Naive thymus-derived CD4-positive, alpha-beta T cell (primary cell): ENCODE measurements at regions not wholly inside any gene's neighbourhood (a gene's known extent, or its start where the extent isn't known, plus 50 kb on each side); places are given as distances from the start of the nearest gene placed in this dataset.
A peak's percentile ranks its signal among the peaks of the same experiment; 100 is the strongest.

Experiments used
- ATAC-seq: fragments of 150-1000 bp; cut with Tn5 transposase; 2 replicates; pipeline ENCODE4 v1.10.0; 2021; ENCODE audit warnings: mild to moderate bottlenecking, moderate library complexity
- CTCF ChIA-PET: fragments of 350-600 bp; sonication (Branson Sonifier 250); formaldehyde crosslinking; loops from one replicate; lab custom pipeline; 2021; ENCODE audit warnings: antibody characterized with exemption; lab: Charles Lee
- POLR2A ChIA-PET: fragments of 350-600 bp; sonication (Branson Sonifier 250); formaldehyde crosslinking; loops from one replicate; lab custom pipeline; 2021; ENCODE audit warnings: antibody characterized with exemption, inconsistent platforms; lab: Charles Lee
- DNase-seq, 9 donors: peaks; one replicate each; pipeline versions ENCODE4 v3.0.0 to v3.0.0-alpha.2; 2020 to 2022; ENCODE audit warnings: mixed read lengths in 1 of 9
- H3K27ac ChIP-seq: one replicate; pipeline ENCODE4 v1.7.0; 2013; ENCODE audit warnings: mild to moderate bottlenecking, low read depth, low read length, moderate library complexity
- H3K27me3 ChIP-seq, 2 donors: one replicate each; pipeline ENCODE4 v1.7.0; 2013; ENCODE audit warnings: low read length in 2 of 2, mild to moderate bottlenecking in 2 of 2, moderate library complexity in 2 of 2; ENCODE audit not compliant: control insufficient read depth in 2 of 2, insufficient read depth in 2 of 2
- H3K36me3 ChIP-seq, 3 experiments: 1 replicate in 2 of 3; 2 replicates in 1 of 3; pipeline ENCODE4 v1.7.0; 2013; ENCODE audit warnings: low read length in 3 of 3, mild to moderate bottlenecking in 3 of 3, moderate library complexity in 1 of 3; ENCODE audit not compliant: insufficient read depth in 3 of 3, control insufficient read depth in 2 of 3
- H3K4me1 ChIP-seq, 2 donors: one replicate each; pipeline ENCODE4 v1.7.0; 2013; ENCODE audit warnings: low read length in 2 of 2, mild to moderate bottlenecking in 2 of 2, moderate library complexity in 1 of 2; ENCODE audit not compliant: control insufficient read depth in 2 of 2, insufficient read depth in 2 of 2
- H3K4me3 ChIP-seq: 2 replicates; pipeline ENCODE4 v1.7.0; 2013; ENCODE audit warnings: mild to moderate bottlenecking, low read length
- H3K9me3 ChIP-seq, 3 experiments: 1 replicate in 2 of 3; 2 replicates in 1 of 3; pipeline ENCODE4 v1.7.0; 2013; ENCODE audit warnings: low read length in 3 of 3; ENCODE audit not compliant: control insufficient read depth in 2 of 3
- H3K27ac Mint-ChIP-seq, 9 donors: one replicate each; pipeline ENCODE4 v1.8.0; 2020 to 2022; ENCODE audit warnings: mixed read lengths in 9 of 9, mild to moderate bottlenecking in 8 of 9, moderate library complexity in 5 of 9, inconsistent platforms in 2 of 9
- H3K27me3 Mint-ChIP-seq, 5 donors: one replicate each; pipeline ENCODE4 v1.8.0; 2021 to 2022; ENCODE audit warnings: mixed read lengths in 5 of 5, mild to moderate bottlenecking in 1 of 5
- H3K36me3 Mint-ChIP-seq, 5 donors: one replicate each; pipeline ENCODE4 v1.8.0; 2020 to 2022; ENCODE audit warnings: mixed read lengths in 5 of 5, mild to moderate bottlenecking in 3 of 5, inconsistent platforms in 1 of 5
- H3K4me1 Mint-ChIP-seq, 7 donors: one replicate each; pipeline ENCODE4 v1.8.0; 2020 to 2022; ENCODE audit warnings: mixed read lengths in 7 of 7, mild to moderate bottlenecking in 3 of 7, inconsistent platforms in 1 of 7
- H3K4me3 Mint-ChIP-seq, 10 donors: one replicate each; pipeline ENCODE4 v1.8.0; 2020 to 2022; ENCODE audit warnings: mild to moderate bottlenecking in 10 of 10, mixed read lengths in 10 of 10, moderate library complexity in 6 of 10, inconsistent platforms in 2 of 10
- H3K9me3 Mint-ChIP-seq, 11 donors: one replicate each; pipeline ENCODE4 v1.8.0; 2020 to 2022; ENCODE audit warnings: mixed read lengths in 11 of 11, mild to moderate bottlenecking in 4 of 11, inconsistent platforms in 1 of 11, moderate library complexity in 1 of 11
- intact Hi-C, 2 donors: fragments of 100-400 bp; cut with micrococcal nuclease; formaldehyde crosslinking; loops; one replicate each; pipeline ENCODE4 v1.15.1; 2023

DNA sequence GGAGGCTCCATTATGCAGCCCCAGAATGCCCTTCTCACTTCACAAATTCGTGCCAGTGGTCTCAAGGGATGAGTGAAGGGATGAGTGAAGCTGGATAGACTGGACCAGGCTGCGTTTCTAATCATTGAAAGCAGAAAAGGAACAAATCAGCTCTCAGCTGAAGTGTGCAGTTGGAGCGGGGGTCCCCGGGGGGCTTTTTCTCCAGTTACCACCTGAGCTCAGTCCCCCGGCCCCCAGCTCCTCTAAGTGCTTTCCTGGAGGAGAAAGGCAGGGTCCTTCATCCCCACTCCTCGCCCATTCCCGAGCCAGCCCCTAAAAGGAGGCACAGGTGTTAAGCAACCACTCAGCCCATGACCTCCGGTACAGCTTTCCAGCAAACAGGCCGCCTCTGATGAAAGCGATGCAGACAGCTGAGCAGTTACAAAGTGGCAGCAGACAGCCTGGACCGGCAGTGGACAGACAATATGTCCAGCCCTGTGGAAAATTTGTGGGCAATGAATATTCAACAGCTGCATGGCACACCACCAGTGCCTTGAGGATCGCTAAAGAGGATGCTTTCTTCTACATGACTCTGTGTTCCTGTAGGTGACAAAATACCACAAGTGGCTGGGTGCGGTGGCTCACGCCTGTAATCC, 110.7 kb upstream of the UBL3 start:
- POLR2A ChIA-PET = no interaction called here

DNA sequence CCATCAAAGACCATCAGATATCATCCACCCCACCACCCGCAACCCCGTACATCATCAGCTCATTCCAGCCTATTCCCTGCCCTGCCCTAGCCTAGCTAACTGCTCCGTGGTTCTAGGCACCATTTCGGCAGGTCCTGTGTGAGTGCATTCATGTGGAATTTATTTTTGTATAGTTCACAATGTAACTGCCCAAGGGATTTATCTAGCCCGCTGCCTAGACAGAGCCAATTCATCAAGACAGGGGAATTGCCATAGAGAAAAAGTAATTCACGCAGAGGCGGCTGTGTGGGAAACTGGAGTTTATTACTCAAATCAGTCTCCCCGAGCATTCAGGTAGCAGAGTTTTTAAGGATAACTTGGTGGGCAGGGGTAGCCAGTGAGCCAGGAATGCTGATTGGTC, 109.2 kb upstream of the UBL3 start:
- Mint-ChIP-seq H3K9me3 (peaks cover 0 to 5% (median 0%) of the 10 kb centered on the region in 11 donors), H3K4me3 (no peak overlapping the region), H3K27me3 (peaks cover 0 to 8% (median 0%) of the 10 kb centered on the region in 5 donors), H3K36me3 (peaks cover 0 to under 1% (median 0%) of the 10 kb centered on the region in 5 donors), H3K4me1 (peaks cover 8 to 42% (median 30%) of the 10 kb centered on the region in 7 donors), H3K27ac (peak overlapping the region in 5 of 9 donors; percentile 17 to 92 (median 56))
- DNase-seq = no peak
- ATAC-seq = no peak
- Histone ChIP-seq H3K27me3 (no peaks in the 10 kb centered on the region), H3K4me3 (no peak overlapping the region), H3K27ac (no peak overlapping the region), H3K4me1 (peaks cover 11 to 17% of the 10 kb centered on the region in 2 donors), H3K36me3 (no peaks in the 10 kb centered on the region), H3K9me3 (no peaks in the 10 kb centered on the region)
- ChIA-PET POLR2A (interaction anchor here (1.0 to 9.9 kb wide), 2 partner anchors 9 to 23 kb away, joined by 3 to 114 read pairs; no protein-coding TSS in a partner anchor), CTCF (no interaction called here)
- intact Hi-C loops = no loop called here

More for the DNA sequence above, 110.7 kb upstream of the UBL3 start:
- Histone ChIP-seq H3K4me1 (peaks cover 5 to 14% of the 10 kb centered on the region in 2 donors), H3K9me3 (no peaks in the 10 kb centered on the region), H3K36me3 (no peaks in the 10 kb centered on the region), H3K27me3 (no peaks in the 10 kb centered on the region), H3K27ac (no peak overlapping the region), H3K4me3 (no peak overlapping the region)
- Mint-ChIP-seq H3K4me1 (peaks cover 7 to 30% (median 23%) of the 10 kb centered on the region in 7 donors), H3K27me3 (peaks cover 0 to 8% (median 0%) of the 10 kb centered on the region in 5 donors), H3K27ac (peak overlapping the region in 5 of 9 donors; percentile 18 to 72 (median 57)), H3K36me3 (peaks cover 0 to 2% (median 0%) of the 10 kb centered on the region in 5 donors), H3K4me3 (no peak overlapping the region), H3K9me3 (peaks cover 0 to 5% (median 0%) of the 10 kb centered on the region in 11 donors)
- DNase-seq (no peak), ATAC-seq (no peak)
- intact Hi-C loops = no loop called here
- CTCF ChIA-PET = interaction anchor here (0.6 to 0.9 kb wide), 2 partner anchors 153 to 290 kb away, joined by 3 to 4 read pairs; no protein-coding TSS in a partner anchor

DNA sequence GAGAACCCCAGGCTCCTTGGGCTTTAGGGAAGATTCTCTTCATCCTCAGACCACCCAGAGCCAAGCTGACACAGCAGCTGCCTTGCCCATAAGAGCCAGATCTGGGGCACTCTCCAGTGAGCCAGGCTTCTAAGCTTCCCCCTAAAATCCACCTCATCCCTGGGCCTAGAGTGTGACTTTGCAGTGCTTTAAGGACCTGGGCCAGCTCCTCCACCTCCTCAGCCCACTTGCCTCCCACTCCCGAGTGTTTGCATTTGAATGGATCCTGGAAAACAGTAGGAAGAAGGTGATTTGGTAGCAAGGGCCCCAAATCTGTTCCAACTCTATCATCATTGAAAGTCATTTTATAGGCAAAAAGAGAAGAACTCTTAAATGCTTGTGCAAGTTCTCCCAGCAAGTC, 108.7 kb upstream of the UBL3 start:
- POLR2A ChIA-PET = interaction anchor here (1.0 to 9.9 kb wide), 2 partner anchors 9 to 23 kb away, joined by 3 to 114 read pairs; no protein-coding TSS in a partner anchor
- no peak for ATAC-seq
- no peak overlapping the region for H3K27ac ChIP-seq
- H3K9me3 Mint-ChIP-seq = peaks cover 0 to 1% (median 0%) of the 10 kb centered on the region in 11 donors
- intact Hi-C loops = no loop called here
- H3K27ac Mint-ChIP-seq = peak overlapping the region in 4 of 9 donors; percentile 69 to 92 (median 83)
- no peak overlapping the region for H3K4me3 Mint-ChIP-seq
- no peaks in the 10 kb centered on the region for H3K9me3 ChIP-seq
- CTCF ChIA-PET = interaction anchor here (0.8 to 1.9 kb wide), 2 partner anchors 24 to 156 kb away, joined by 3 to 4 read pairs; no protein-coding TSS in a partner anchor
- H3K36me3 Mint-ChIP-seq = peaks cover 0 to 4% (median 0%) of the 10 kb centered on the region in 5 donors
- H3K27me3 ChIP-seq = no peaks in the 10 kb centered on the region
- no peak for DNase-seq
- H3K4me1 Mint-ChIP-seq = peaks cover 11 to 47% (median 35%) of the 10 kb centered on the region in 7 donors
- H3K4me1 ChIP-seq = peaks cover 12 to 18% of the 10 kb centered on the region in 2 donors
- H3K36me3 ChIP-seq = no peaks in the 10 kb centered on the region
- H3K4me3 ChIP-seq = no peak overlapping the region
- H3K27me3 Mint-ChIP-seq = peaks cover 0 to 8% (median 0%) of the 10 kb centered on the region in 5 donors

DNA sequence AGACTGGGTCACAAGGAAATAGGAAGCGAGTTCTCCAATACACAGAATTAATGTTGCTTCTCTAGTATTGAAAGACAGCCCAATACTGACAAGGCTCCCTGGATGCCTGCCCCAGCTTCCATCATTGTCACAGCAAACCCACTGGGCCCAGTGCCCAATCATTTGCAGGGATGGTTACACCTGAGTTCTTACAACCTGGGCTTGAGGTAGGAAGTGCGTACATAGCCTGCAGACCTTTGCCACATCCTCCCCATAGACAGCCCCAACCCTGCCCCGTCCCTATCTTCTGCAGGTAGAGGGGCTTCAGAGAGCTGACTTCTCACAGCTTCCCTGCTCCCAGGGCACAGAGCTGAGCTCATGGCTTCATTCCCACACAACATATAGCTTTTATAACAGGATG, 108.1 kb upstream of the UBL3 start:
- Histone ChIP-seq H3K27ac (no peak overlapping the region), H3K9me3 (no peaks in the 10 kb centered on the region), H3K27me3 (no peaks in the 10 kb centered on the region), H3K4me3 (no peak overlapping the region), H3K4me1 (peaks cover 18 to 23% of the 10 kb centered on the region in 2 donors), H3K36me3 (no peaks in the 10 kb centered on the region)
- peak; percentile 86 for ATAC-seq
- peak overlapping the region in 1 of 10 donors; percentile 4 for H3K4me3 Mint-ChIP-seq
- peaks cover 16 to 54% (median 41%) of the 10 kb centered on the region in 7 donors for H3K4me1 Mint-ChIP-seq
- H3K9me3 Mint-ChIP-seq = peaks cover 0 to under 1% (median 0%) of the 10 kb centered on the region in 11 donors
- POLR2A ChIA-PET = interaction anchor here (0.6 to 9.9 kb wide), 4 partner anchors 8 to 109 kb away, joined by 3 to 114 read pairs (median 4); no protein-coding TSS in a partner anchor
- H3K36me3 Mint-ChIP-seq = peaks cover 0 to 4% (median 0%) of the 10 kb centered on the region in 5 donors
- peak in 7 of 9 donors; percentile 55 to 75 (median 70) for DNase-seq
- intact Hi-C loops = no loop called here
- CTCF ChIA-PET = interaction anchor here (0.8 to 1.9 kb wide), 2 partner anchors 23 to 156 kb away, joined by 3 to 4 read pairs; no protein-coding TSS in a partner anchor
- H3K27ac Mint-ChIP-seq = peak overlapping the region in 7 of 9 donors; percentile 22 to 93 (median 74)
- peaks cover 0 to 8% (median 0%) of the 10 kb centered on the region in 5 donors for H3K27me3 Mint-ChIP-seq

DNA sequence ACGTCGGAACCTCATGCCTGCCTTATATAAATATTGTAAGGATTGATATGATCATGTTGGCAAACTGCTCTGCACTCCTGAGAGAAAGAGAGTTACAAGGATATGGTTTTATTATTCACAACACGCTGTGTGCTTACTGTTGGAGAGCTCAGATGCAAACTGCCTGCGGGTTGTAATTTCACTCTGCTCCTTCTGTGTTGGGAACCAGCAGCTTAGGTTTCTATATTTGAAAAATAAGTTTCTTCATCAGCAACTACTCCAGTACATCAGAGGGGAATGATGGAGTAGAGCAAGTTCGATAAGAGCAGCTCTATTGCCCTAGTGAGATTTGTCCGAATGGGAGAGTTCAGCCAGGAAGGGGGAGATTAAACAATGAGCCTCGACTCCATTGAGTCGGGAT, 106.9 kb upstream of the UBL3 start:
- Histone ChIP-seq H3K9me3 (no peaks in the 10 kb centered on the region), H3K4me1 (peaks cover 27 to 29% of the 10 kb centered on the region in 2 donors), H3K36me3 (no peaks in the 10 kb centered on the region), H3K27ac (no peak overlapping the region), H3K4me3 (no peak overlapping the region), H3K27me3 (no peaks in the 10 kb centered on the region)
- CTCF ChIA-PET = interaction anchor here (0.5 to 1.9 kb wide), 3 partner anchors 30 to 157 kb away, joined by 3 to 4 read pairs (median 3); no protein-coding TSS in a partner anchor
- intact Hi-C loops = no loop called here
- POLR2A ChIA-PET = interaction anchor here (1.7 to 9.9 kb wide), 2 partner anchors 21 to 108 kb away, joined by 4 to 114 read pairs; no protein-coding TSS in a partner anchor
- peaks cover 18 to 65% (median 45%) of the 10 kb centered on the region in 7 donors for H3K4me1 Mint-ChIP-seq
- H3K36me3 Mint-ChIP-seq = peaks cover 0 to 4% (median 0%) of the 10 kb centered on the region in 5 donors
- DNase-seq (no peak), ATAC-seq (no peak)
- H3K4me3 Mint-ChIP-seq = no peak overlapping the region
- no peaks in the 10 kb centered on the region for H3K9me3 Mint-ChIP-seq
- peak overlapping the region in 5 of 9 donors; percentile 7 to 87 (median 27) for H3K27ac Mint-ChIP-seq
- peaks cover 0 to 8% (median 0%) of the 10 kb centered on the region in 5 donors for H3K27me3 Mint-ChIP-seq

DNA sequence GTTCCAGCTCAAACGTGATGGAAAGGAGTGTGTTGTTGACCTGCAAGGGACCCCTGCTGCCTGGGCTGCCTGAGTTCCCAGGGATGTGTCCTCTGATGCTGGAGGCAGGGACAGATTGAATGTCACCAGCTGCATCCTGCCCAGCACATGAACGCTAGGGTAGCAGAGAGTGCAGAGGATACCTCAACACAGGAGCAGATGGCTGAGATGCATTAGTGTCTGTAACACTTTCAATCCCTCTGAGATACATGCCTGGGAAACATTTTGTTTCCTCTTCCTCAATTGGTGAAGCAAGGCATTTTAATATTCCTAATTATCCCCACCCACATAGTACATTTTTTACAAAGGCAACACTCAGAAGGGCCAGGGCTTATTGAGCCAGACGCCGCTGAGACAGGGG, 106.4 kb upstream of the UBL3 start:
- DNase-seq (no peak), ATAC-seq (no peak)
- Histone ChIP-seq H3K4me3 (no peak overlapping the region), H3K36me3 (no peaks in the 10 kb centered on the region), H3K9me3 (no peaks in the 10 kb centered on the region), H3K27me3 (no peaks in the 10 kb centered on the region), H3K27ac (no peak overlapping the region), H3K4me1 (peaks cover 27 to 30% of the 10 kb centered on the region in 2 donors)
- Mint-ChIP-seq H3K27me3 (peaks cover 0 to 8% (median 0%) of the 10 kb centered on the region in 5 donors), H3K4me3 (no peak overlapping the region), H3K9me3 (no peaks in the 10 kb centered on the region), H3K4me1 (peaks cover 21 to 70% (median 50%) of the 10 kb centered on the region in 7 donors), H3K27ac (peak overlapping the region in 4 of 9 donors; percentile 2 to 91 (median 70)), H3K36me3 (peaks cover 0 to 4% (median 0%) of the 10 kb centered on the region in 5 donors)
- intact Hi-C loops = no loop called here
- CTCF ChIA-PET = interaction anchor here (0.9 kb wide), 2 partner anchors 19 to 21 kb away, joined by 3 to 4 read pairs; no protein-coding TSS in a partner anchor
- POLR2A ChIA-PET = interaction anchor here (9.9 kb wide), 1 partner anchor 20 kb away, joined by 114 read pairs; no protein-coding TSS in a partner anchor
